ENCODE measurements at regions not wholly inside any gene's neighbourhood (a gene's known extent, or its start where the extent isn't known, plus 50 kb on each side); places are given as distances from the start of the nearest gene placed in this dataset.

GRCh38 chr21:40901691-40902090 is 54.7 kb upstream of the DSCAM start:
- ATAC-seq: no peak
- Histone ChIP-seq H3K27ac (peak overlapping the region in 1 of 4 donors; percentile 35), H3K9me3 (peaks cover 0 to 12% (median 0%) of the 10 kb centered on the region in 3 donors), H3K4me3 (no peak overlapping the region), H3K27me3 (no peaks in the 10 kb centered on the region), H3K4me1 (peaks cover 0 to 14% (median 0%) of the 10 kb centered on the region in 3 donors), H3K36me3 (no peaks in the 10 kb centered on the region)
- TF ChIP-seq POLR2AphosphoS5 (IDR thresholded peaks at IDR 0.05) (peak; percentile 76), CTCF (IDR thresholded peaks at IDR 0.05) (no peak), EP300 (IDR thresholded peaks at IDR 0.05) (no peak), POLR2A (IDR thresholded peaks at IDR 0.05) (no peak)
- WGBS, 2 donors (ENCODE audit: low coverage in 1 of 2): 43 to 49% methylated on average over 3 of the region's 4 CpGs

- Histone ChIP-seq H3K27me3 (no peaks in the 10 kb centered on the region), H3K4me1 (peaks cover 0 to 14% (median 0%) of the 10 kb centered on the region in 3 donors), H3K36me3 (no peaks in the 10 kb centered on the region), H3K4me3 (no peak overlapping the region), H3K9me3 (peaks cover 0 to 5% (median 0%) of the 10 kb centered on the region in 3 donors), H3K27ac (peak overlapping the region in 1 of 4 donors; percentile 35)
- TF ChIP-seq POLR2AphosphoS5 (IDR thresholded peaks at IDR 0.05) (no peak), POLR2A (IDR thresholded peaks at IDR 0.05) (no peak), CTCF (IDR thresholded peaks at IDR 0.05) (no peak), EP300 (IDR thresholded peaks at IDR 0.05) (no peak)
- 52% methylated on average over 3 of the region's 3 CpGs; no CpG with 5 or more reads in 1 of the 2 donors for WGBS, 2 donors (ENCODE audit: low coverage in 1 of 2)
- ATAC-seq: no peak
Observed at GRCh38 chr21:40902299-40902698, 55.3 kb upstream of the DSCAM start.

GRCh38 chr21:40902993-40903392 is 56.0 kb upstream of the DSCAM start:
- ATAC-seq: no peak
- WGBS, 2 donors (ENCODE audit: low coverage in 1 of 2): 84% methylated on average over 3 of the region's 3 CpGs; no CpG with 5 or more reads in 1 of the 2 donors
- Histone ChIP-seq H3K36me3 (no peaks in the 10 kb centered on the region), H3K4me1 (peaks cover 0 to 14% (median 0%) of the 10 kb centered on the region in 3 donors), H3K9me3 (no peaks in the 10 kb centered on the region), H3K27me3 (peaks cover under 1% of the 10 kb centered on the region), H3K27ac (no peak overlapping the region), H3K4me3 (no peak overlapping the region)
- TF ChIP-seq POLR2A (IDR thresholded peaks at IDR 0.05) (no peak), CTCF (IDR thresholded peaks at IDR 0.05) (no peak), EP300 (IDR thresholded peaks at IDR 0.05) (no peak), POLR2AphosphoS5 (IDR thresholded peaks at IDR 0.05) (no peak)

- Histone ChIP-seq H3K4me1 (peaks cover 0 to 14% (median 0%) of the 10 kb centered on the region in 3 donors), H3K9me3 (no peaks in the 10 kb centered on the region), H3K27ac (no peak overlapping the region), H3K4me3 (no peak overlapping the region), H3K27me3 (peaks cover 4% of the 10 kb centered on the region), H3K36me3 (no peaks in the 10 kb centered on the region)
- TF ChIP-seq EP300 (IDR thresholded peaks at IDR 0.05) (no peak), CTCF (IDR thresholded peaks at IDR 0.05) (no peak), POLR2A (IDR thresholded peaks at IDR 0.05) (no peak), POLR2AphosphoS5 (IDR thresholded peaks at IDR 0.05) (no peak)
- WGBS, 2 donors (ENCODE audit: low coverage in 1 of 2): 27% methylated on average over 2 to 3 of the region's 3 CpGs
- ATAC-seq: no peak
Observed at GRCh38 chr21:40905251-40905650, 58.3 kb upstream of the DSCAM start.

GRCh38 chr21:40912375-40912774 is 65.4 kb upstream of the DSCAM start:
- Histone ChIP-seq H3K4me1 (no peaks in the 10 kb centered on the region), H3K27ac (no peak overlapping the region), H3K36me3 (no peaks in the 10 kb centered on the region), H3K27me3 (peaks cover 19% of the 10 kb centered on the region), H3K4me3 (no peak overlapping the region), H3K9me3 (no peaks in the 10 kb centered on the region)
- 81 to 100% methylated on average over 3 to 5 of the region's 5 CpGs for WGBS, 2 donors (ENCODE audit: low coverage in 1 of 2)
- no peak for TF ChIP-seq POLR2AphosphoS5 (IDR thresholded peaks at IDR 0.05)
- no peak for TF ChIP-seq EP300 (IDR thresholded peaks at IDR 0.05)
- no peak for TF ChIP-seq POLR2A (IDR thresholded peaks at IDR 0.05)
- no peak for TF ChIP-seq CTCF (IDR thresholded peaks at IDR 0.05)
- ATAC-seq: no peak

Measured in gastroesophageal sphincter (tissue), 4 donors.